ENCODE measurements at regions not wholly inside any gene's neighbourhood (a gene's known extent, or its start where the extent isn't known, plus 50 kb on each side); places are given as distances from the start of the nearest gene placed in this dataset.

GRCh38 chrX:46447384-46447783 is 97.8 kb downstream of the ZNF674 start:
- no peaks in the 10 kb centered on the region for H3K27me3 ChIP-seq
- 5% methylated on average over 5 of the region's 16 CpGs for WGBS (ENCODE audit: insufficient coverage, low coverage, low lambda C conversion rate, missing lambda C conversion rate)
- H3K4me1 ChIP-seq, result no peaks in the 10 kb centered on the region
- DNase-seq (peak in 1 of 3 donors; percentile 44), ATAC-seq (peak in 1 of 4 donors; percentile 51)
- H3K9me3 ChIP-seq, result no peaks in the 10 kb centered on the region
- no peak for TF ChIP-seq POLR2A (IDR thresholded peaks at IDR 0.05)
- TF ChIP-seq, protein P1, sequence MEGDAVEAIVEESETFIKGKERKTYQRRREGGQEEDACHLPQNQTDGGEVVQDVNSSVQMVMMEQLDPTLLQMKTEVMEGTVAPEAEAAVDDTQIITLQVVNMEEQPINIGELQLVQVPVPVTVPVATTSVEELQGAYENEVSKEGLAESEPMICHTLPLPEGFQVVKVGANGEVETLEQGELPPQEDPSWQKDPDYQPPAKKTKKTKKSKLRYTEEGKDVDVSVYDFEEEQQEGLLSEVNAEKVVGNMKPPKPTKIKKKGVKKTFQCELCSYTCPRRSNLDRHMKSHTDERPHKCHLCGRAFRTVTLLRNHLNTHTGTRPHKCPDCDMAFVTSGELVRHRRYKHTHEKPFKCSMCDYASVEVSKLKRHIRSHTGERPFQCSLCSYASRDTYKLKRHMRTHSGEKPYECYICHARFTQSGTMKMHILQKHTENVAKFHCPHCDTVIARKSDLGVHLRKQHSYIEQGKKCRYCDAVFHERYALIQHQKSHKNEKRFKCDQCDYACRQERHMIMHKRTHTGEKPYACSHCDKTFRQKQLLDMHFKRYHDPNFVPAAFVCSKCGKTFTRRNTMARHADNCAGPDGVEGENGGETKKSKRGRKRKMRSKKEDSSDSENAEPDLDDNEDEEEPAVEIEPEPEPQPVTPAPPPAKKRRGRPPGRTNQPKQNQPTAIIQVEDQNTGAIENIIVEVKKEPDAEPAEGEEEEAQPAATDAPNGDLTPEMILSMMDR (IDR thresholded peaks at IDR 0.05), result no peak
- H3K36me3 ChIP-seq, result no peaks in the 10 kb centered on the region
- peak overlapping the region; percentile 44 to 72 (median 63) for H3K4me3 ChIP-seq
- intact Hi-C loops (cut with DNase I), result no loop called here
- peak overlapping the region; percentile 56 to 67 (median 57) for H3K27ac ChIP-seq

DNA sequence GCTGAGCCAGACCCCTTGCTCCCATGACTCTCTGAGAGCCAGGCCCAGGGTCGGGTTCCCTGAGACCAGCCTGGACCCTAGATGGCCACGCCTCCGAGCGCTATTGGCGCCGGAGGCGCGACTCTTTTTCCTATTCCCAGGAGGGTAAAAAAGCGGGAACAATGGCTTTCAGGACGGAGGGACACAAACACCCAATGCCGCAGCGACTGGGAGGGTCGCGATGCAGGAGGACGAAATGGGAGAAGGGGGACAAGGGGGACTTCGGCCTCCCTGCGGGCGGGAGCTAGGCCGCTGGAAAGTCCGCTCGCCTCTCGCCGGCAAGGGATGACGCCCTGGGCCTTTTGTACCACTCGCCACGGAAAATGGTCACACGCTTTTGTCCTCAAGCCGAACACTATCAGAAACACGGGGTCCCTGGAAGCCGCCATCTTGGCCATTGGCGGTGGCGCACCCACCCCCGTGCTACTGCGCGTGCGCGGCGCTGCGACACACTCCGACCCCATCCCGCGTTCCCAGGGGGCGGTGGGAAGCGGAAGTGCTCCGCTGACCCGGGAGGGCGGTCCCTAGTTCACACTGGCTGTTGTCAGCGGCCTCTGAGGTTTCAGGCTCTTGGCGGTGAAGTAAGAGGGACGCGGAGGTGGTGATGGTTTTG is 98.4 kb downstream of the ZNF674 start:
- TF ChIP-seq, protein P1 (IDR thresholded peaks at IDR 0.05), result no peak
- peak; percentile 61 for TF ChIP-seq POLR2A (IDR thresholded peaks at IDR 0.05)
- intact Hi-C loops (cut with DNase I), result no loop called here
- peak overlapping the region; percentile 44 to 72 (median 63) for H3K4me3 ChIP-seq
- ATAC-seq (peak; percentile 94 to 99 (median 97)), DNase-seq (peak; percentile 87 to 89 (median 88))
- peak overlapping the region; percentile 67 to 70 (median 69) for H3K27ac ChIP-seq
- no peaks in the 10 kb centered on the region for H3K4me1 ChIP-seq
- H3K27me3 ChIP-seq, result no peaks in the 10 kb centered on the region
- H3K36me3 ChIP-seq, result no peaks in the 10 kb centered on the region
- 28% methylated on average over 26 of the region's 51 CpGs for WGBS (ENCODE audit: insufficient coverage, low coverage, low lambda C conversion rate, missing lambda C conversion rate)
- no peaks in the 10 kb centered on the region for H3K9me3 ChIP-seq

DNA sequence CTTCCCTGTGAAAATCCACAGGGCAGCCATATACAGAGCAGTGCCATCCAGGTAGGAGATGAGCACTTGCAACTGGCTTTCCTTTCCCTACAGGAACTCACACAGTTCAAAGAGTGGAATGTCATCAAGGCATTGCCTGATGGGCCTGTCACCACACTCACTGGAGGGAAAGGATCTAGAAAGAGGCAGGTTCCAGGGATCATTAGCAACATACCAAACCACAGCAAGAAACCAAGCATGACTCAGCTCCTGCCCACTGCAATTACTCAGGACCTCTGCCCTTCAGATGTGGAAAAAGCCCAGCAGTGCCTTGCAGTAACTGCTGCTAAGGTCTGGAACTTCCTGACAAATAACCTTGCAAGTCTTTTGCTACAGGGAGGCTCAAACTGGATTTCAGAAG is 101.2 kb downstream of the ZNF674 start:
- intact Hi-C loops (cut with DNase I), result no loop called here
- no peak for TF ChIP-seq POLR2A (IDR thresholded peaks at IDR 0.05)
- TF ChIP-seq, protein P1 (IDR thresholded peaks at IDR 0.05), result no peak
- no peak for DNase-seq

DNA sequence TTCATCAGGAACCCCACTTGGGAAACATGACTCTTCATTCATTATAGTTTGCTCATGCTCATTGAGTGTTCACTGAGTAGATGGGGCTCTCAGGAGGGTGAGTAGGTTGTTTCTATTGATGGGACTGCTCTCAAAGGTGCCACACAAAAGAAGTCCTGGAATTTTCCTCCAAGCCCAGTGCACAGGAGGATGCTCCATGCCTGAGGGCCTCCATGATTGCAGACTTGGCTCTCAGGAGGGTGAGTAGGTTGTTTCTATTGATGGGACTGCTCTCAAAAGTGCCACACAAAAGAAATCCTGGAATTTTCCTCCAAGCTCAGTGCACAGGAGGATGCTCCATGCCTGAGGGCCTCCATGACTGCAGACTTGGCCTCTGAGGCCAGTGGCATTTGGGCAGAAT is 108.5 kb downstream of the ZNF674 start:
- ATAC-seq (no peak), DNase-seq (no peak)
- H3K36me3 ChIP-seq, result no peaks in the 10 kb centered on the region
- no peaks in the 10 kb centered on the region for H3K4me1 ChIP-seq
- H3K27me3 ChIP-seq, result no peaks in the 10 kb centered on the region
- intact Hi-C loops (cut with DNase I), result no loop called here
- H3K4me3 ChIP-seq, result no peak overlapping the region
- no peaks in the 10 kb centered on the region for H3K9me3 ChIP-seq
- no peak for TF ChIP-seq POLR2A (IDR thresholded peaks at IDR 0.05)
- TF ChIP-seq, protein P1 (IDR thresholded peaks at IDR 0.05), result no peak
- no peak overlapping the region for H3K27ac ChIP-seq

More for the DNA sequence above, 101.2 kb downstream of the ZNF674 start:
- Histone ChIP-seq H3K36me3 (no peaks in the 10 kb centered on the region), H3K27me3 (no peaks in the 10 kb centered on the region), H3K4me3 (no peak overlapping the region), H3K4me1 (no peaks in the 10 kb centered on the region), H3K9me3 (no peaks in the 10 kb centered on the region), H3K27ac (no peak overlapping the region)
- no peak for ATAC-seq

DNA sequence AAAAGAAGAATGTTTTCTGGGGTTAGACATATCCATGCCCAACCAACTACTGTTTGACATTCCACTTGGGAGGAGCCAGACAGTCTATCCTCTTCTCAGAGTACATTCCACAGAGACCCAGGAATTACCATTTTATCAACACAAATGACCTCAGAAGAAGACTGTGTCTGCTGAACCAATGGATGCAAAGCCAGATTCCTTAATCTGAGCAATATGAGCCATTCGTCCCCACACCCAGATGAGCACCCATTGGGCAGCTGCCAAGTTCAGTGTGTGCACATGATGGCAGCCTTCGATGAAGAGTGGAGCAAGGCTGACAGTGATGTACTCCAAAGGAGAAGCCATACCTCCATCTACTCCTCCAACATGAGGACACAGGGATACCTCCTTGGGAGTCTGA is 111.3 kb downstream of the ZNF674 start:
- H3K36me3 ChIP-seq, result no peaks in the 10 kb centered on the region

More for the DNA sequence above, 111.3 kb downstream of the ZNF674 start:
- Histone ChIP-seq H3K27me3 (no peaks in the 10 kb centered on the region), H3K4me3 (no peak overlapping the region), H3K27ac (no peak overlapping the region), H3K4me1 (no peaks in the 10 kb centered on the region), H3K9me3 (no peaks in the 10 kb centered on the region)
- DNase-seq (no peak), ATAC-seq (no peak)
- intact Hi-C loops (cut with DNase I), result no loop called here
- TF ChIP-seq, protein P1 (IDR thresholded peaks at IDR 0.05), result no peak
- TF ChIP-seq POLR2A (IDR thresholded peaks at IDR 0.05), result no peak
- 40% methylated on average over 1 of the region's 2 CpGs for WGBS (ENCODE audit: insufficient coverage, low coverage, low lambda C conversion rate, missing lambda C conversion rate)
